ENCODE measurements at regions not wholly inside any gene's neighbourhood (a gene's known extent, or its start where the extent isn't known, plus 50 kb on each side); places are given as distances from the start of the nearest gene placed in this dataset.

GRCh38 chr15:87387766-87388165 is 868.8 kb downstream of the NTRK3 start:
- DNase-seq (ENCODE audit: low read depth, low spot score), result no peak
- Histone ChIP-seq H3K36me3 (ENCODE audit: control insufficient read depth, insufficient read depth, low read length) (no peaks in the 10 kb centered on the region), H3K27me3 (ENCODE audit: control insufficient read depth, insufficient read depth, low read length) (no peaks in the 10 kb centered on the region), H3K9me3 (ENCODE audit: control insufficient read depth, insufficient read depth, low read depth, low read length) (no peaks in the 10 kb centered on the region), H3K4me3 (ENCODE audit: low read depth in 2 of 2, low read length in 2 of 2) (no peak overlapping the region), H3K27ac (ENCODE audit: low read length) (no peak overlapping the region), H3K4me1 (ENCODE audit: control insufficient read depth, insufficient read depth, low read length) (no peaks in the 10 kb centered on the region)
- no TSS peak for BruUV-seq (replicated peaks)
- POLR2A ChIA-PET, result no interaction called here
- in situ Hi-C loops (cut with HindIII; ENCODE audit: low pct_unique_long_range_greater_than_20kb, low sequenced_read_pairs) (no loop called here), intact Hi-C loops (cut with micrococcal nuclease; ENCODE audit: unreplicated experiment) (no loop called here)
- CTCF ChIA-PET, result no interaction called here
- no peak for ATAC-seq
- TF ChIP-seq POLR2AphosphoS5 (IDR thresholded peaks at IDR 0.05; ENCODE audit: low read depth, low read length) (no peak), SIN3A (IDR thresholded peaks at IDR 0.05; ENCODE audit: borderline replicate concordance, insufficient read depth, low read depth, low read length) (no peak), REST (IDR thresholded peaks at IDR 0.05; ENCODE audit: insufficient read depth in 1 of 2, low read depth in 2 of 2, low read length in 1 of 2) (no peak), TCF7L2 (IDR thresholded peaks at IDR 0.05; ENCODE audit: low read depth, low read length) (no peak), CTCF (IDR thresholded peaks at IDR 0.05) (no peak)

- Histone ChIP-seq H3K27me3 (ENCODE audit: control insufficient read depth, insufficient read depth, low read length) (no peaks in the 10 kb centered on the region), H3K27ac (ENCODE audit: low read length) (no peak overlapping the region), H3K4me3 (ENCODE audit: low read depth in 2 of 2, low read length in 2 of 2) (no peak overlapping the region), H3K9me3 (ENCODE audit: control insufficient read depth, insufficient read depth, low read depth, low read length) (no peaks in the 10 kb centered on the region), H3K36me3 (ENCODE audit: control insufficient read depth, insufficient read depth, low read length) (no peaks in the 10 kb centered on the region), H3K4me1 (ENCODE audit: control insufficient read depth, insufficient read depth, low read length) (no peaks in the 10 kb centered on the region)
- in situ Hi-C loops (cut with HindIII; ENCODE audit: low pct_unique_long_range_greater_than_20kb, low sequenced_read_pairs), result no loop called here
- intact Hi-C loops (cut with micrococcal nuclease; ENCODE audit: unreplicated experiment), result no loop called here
- ATAC-seq (no peak), DNase-seq (ENCODE audit: low read depth, low spot score) (no peak)
- CTCF ChIA-PET, result interaction anchor here (0.6 kb wide), 1 partner anchor 1221 kb away, joined by 3 read pairs; no protein-coding TSS in a partner anchor
- POLR2A ChIA-PET, result no interaction called here
- no TSS peak for BruUV-seq (replicated peaks)
- no peak for TF ChIP-seq CTCF (IDR thresholded peaks at IDR 0.05)
- no peak for TF ChIP-seq REST (IDR thresholded peaks at IDR 0.05; ENCODE audit: insufficient read depth in 1 of 2, low read depth in 2 of 2, low read length in 1 of 2)
- no peak for TF ChIP-seq TCF7L2 (IDR thresholded peaks at IDR 0.05; ENCODE audit: low read depth, low read length)
- TF ChIP-seq SIN3A (IDR thresholded peaks at IDR 0.05; ENCODE audit: borderline replicate concordance, insufficient read depth, low read depth, low read length), result no peak
- no peak for TF ChIP-seq POLR2AphosphoS5 (IDR thresholded peaks at IDR 0.05; ENCODE audit: low read depth, low read length)
These were observed 882.2 kb downstream of the NTRK3 start for GRCh38 chr15:87374339-87374738.
